ENCODE measurements at regions not wholly inside any gene's neighbourhood (a gene's known extent, or its start where the extent isn't known, plus 50 kb on each side); places are given as distances from the start of the nearest gene placed in this dataset.

GRCh38 chr5:51279983-51280706 is 103.1 kb upstream of the ISL1 start:
- peak; percentile 67 for DNase-seq (ENCODE audit: low spot score)

- no peak for DNase-seq (ENCODE audit: low spot score)
Observed at GRCh38 chr5:51286046-51286445, 97.2 kb upstream of the ISL1 start.

DNA sequence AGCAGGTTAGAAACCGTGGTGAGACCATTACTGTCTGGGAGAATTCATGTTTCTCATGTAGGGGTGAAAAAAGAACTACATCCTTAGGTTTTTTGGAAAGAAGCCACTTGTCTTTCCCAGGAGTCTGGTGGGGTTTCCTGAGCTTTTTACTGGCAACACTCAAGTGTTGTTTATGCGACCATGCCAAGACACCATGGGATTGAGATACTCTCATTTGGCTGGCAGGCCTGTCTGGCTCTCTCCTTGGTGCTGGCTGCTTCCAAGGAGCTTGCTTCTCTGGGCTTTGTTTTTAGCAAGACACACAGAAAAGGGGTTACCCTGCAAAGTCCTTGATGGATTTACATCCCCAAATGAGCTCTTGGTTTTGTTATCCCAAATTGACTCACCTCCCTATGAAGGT is 80.9 kb upstream of the ISL1 start:
- peak; percentile 32 for DNase-seq (ENCODE audit: low spot score)

DNA sequence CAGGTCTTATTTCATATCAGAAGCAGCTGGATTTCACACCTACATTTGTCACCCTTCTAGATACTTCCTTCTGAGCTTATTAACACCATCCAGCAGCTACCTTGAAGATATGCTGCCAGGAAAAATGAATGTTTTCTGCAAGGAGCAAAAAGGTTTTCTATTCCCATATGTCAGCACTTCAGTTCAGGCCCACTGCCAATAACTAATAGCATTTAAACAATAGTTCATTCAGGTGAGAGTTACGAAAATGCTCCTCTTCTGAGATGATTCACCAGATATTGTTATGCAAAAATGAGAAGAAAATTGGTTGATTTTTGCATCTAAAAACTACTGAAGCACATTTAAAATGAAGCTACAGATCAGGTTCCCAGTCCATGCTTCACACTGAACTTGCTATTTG is 56.4 kb upstream of the ISL1 start:
- peak; percentile 17 for DNase-seq (ENCODE audit: low spot score)

All from cerebellar cortex (tissue), 1 donor.